NCI-H2029 (cell line): ENCODE measurements at regions not wholly inside any gene's neighbourhood (a gene's known extent, or its start where the extent isn't known, plus 50 kb on each side); places are given as distances from the start of the nearest gene placed in this dataset.

ENCODE experiments used
- DNase-seq: peaks from one replicate; lab custom pipeline; 2025; lab: John Stamatoyannopoulos, UW

DNA sequence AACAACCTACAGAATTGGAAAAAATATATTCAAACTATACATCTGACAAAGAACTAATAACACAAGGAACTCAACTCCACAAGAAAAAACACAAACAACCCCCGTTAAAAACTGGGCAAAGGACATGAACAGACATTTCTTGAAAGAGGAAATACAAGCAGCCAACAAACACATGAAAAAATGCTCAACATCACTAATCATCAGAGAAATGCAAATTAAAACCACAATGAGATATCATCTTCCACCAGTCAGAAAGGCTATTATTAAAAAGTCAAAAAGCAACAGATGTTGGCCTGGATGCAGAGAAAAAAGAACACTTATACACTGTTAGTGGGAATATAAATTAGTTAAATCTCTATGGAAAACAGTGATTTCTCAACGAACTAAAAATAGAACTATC is 82.6 kb upstream of the CCDC91 start:
- DNase-seq = no peak

DNA sequence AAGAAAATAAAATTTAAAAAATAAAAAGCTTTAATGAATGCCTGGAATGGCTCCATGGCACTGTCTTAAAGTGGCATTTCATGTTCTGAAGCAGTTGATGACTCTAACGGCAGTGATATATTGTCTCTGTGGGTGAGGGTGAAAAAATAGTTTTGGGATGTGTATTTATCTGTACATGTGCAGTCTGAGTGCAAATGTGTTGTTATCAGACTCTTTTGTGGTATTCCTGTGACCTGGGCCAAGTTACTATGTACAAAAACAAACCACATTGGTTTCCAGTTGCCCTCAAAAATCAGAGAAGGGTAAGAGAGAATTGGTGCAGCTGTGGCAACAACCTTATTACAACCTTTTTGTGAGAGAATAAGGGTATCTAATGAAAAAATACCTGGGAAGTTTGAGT is 81.7 kb upstream of the CCDC91 start:
- DNase-seq = no peak

DNA sequence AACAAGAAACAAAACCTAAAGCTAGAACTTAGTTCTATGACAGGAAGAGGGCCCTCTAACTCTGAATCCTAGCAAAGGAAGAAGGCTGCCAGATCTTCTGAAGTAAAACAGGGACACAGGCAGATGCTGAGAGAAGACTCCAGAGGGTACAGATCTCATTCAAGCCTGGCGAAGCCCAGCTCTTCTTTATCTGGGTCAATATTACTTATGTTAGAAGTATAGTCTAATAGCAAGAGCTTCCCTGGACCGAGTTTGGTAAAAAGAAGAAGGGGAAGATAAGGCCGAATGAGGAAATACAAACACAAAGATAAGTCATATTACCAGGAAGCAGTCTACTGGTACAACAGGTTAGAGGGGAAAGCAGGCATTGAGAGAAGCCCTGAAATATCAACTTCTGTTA is 79.9 kb upstream of the CCDC91 start:
- DNase-seq = no peak

DNA sequence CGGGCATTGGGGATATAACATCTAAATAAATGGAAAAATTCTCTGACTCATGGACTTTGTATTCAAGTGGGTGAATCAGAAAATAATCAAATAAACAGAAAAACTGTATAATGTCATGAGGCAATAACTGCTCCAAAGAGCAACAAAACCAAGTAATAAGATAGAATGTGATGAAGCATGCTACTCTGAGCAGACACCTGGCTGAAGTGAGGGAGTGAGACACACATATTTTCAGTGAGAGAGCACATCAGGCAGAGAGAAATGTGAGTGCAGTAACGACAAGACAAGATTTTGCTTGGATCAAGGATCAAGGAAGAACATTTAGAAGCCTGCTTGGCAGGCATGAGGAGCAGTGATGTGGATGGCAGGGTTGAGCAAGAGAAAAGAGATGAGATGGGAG is 75.8 kb upstream of the CCDC91 start:
- no peak for DNase-seq

DNA sequence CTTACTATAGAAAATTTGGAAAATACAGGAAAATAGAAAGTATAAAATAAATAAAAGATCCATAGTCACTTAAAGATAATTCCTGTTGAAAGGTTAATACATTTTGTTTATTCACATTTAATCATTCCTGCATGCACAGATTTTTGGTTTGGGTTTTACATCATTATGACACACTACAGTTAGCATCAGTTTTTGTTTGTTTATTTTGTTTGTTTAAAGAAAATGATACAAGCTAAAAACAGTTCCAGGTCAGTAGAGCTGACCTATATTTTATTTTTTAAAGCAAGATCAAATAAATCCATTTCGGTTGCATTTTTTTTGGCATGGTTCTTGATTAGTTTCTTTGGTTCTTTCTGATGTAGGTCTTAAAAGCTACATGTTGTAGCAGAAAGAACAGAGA is 68.8 kb upstream of the CCDC91 start:
- no peak for DNase-seq

DNA sequence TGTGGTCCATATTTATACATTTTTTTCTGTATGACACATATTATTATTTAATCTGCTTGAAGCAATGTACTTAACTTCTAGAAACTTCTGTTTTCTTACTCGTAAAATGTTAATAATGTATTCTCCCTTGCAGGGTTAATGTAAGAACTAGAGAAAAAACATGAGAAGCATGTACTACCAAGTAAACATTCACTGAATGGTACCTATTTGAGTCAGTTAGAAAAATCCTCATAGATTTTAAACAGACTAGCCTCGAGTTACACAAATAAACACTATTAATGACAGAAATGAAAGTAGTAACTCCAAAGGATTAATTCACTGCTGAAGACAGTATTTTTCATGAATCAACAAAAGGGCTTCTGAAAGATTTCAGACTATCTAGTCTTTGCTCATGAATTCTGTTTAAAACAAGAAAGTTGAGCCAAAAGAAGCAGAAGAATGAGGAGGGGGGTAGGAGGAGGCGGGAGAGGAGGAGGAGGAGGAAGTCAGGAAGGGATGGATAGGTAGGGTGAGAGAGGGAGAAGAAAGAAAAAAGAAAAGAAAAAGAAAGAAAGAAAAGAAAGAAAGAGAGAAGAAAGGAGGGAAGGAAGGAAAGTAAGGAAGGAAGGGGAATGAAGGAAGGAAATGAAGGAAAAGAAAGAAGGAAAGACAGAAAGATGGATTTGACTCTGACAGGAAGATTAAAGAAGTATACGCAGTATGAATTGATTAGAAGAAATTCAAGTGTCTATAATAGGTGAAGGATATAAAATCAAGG is 68.2 kb upstream of the CCDC91 start:
- no peak for DNase-seq

DNA sequence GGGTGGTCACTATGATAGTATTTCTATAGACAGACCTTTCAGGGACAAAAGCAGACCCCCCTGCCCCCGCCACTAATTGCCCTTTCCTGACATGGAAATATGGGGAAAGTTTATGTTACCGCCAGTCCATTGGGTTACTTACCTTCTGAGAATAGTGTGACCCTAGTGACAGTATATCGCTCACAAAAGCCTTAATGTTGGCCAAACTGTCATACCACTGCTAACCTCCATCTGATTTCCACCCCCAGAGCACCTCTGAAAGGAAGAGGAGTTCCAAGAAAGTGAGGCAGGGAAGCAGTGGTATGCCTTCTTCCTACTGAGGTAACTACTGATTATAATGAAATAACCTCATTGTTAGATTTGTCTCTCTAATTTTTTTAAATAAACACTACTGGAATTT is 67.5 kb upstream of the CCDC91 start:
- no peak for DNase-seq

DNA sequence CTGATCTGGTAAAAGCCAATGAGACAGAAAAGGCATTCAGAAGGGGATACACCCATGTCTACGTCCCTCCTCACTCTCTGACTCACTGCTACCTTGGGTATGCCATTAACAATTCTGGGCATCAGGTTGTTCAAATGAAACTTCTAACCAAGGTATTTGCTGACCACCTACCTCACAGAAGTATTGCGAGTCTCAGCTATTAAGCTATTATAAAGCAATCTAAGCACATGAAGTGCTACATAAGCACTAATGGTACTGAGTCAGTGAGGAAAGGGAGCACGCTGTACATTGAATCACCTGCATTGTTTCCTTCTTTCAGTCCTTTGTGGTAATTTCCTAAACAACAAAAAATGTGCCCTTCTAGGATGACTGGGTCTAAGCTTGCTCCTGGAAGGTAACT is 62.8 kb upstream of the CCDC91 start:
- DNase-seq = no peak

DNA sequence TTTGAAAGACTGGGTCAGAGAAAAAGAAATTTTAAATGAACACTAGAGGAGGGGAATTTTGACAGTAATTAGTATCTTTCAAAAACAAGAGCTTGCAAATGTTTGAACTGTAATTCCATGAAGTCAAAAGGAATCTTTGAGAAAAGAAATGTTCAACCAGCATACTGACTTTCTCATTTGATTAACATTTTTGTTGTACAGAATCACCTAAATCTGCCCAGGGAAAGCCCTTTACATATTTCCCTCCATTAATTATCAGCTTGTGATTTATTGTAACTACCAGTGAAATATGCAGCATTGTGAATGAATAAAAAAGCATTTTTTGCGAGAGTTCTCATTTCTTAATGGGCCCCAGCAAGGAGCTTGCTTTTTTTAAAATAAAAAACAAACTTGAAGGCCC is 61.2 kb upstream of the CCDC91 start:
- DNase-seq = no peak

DNA sequence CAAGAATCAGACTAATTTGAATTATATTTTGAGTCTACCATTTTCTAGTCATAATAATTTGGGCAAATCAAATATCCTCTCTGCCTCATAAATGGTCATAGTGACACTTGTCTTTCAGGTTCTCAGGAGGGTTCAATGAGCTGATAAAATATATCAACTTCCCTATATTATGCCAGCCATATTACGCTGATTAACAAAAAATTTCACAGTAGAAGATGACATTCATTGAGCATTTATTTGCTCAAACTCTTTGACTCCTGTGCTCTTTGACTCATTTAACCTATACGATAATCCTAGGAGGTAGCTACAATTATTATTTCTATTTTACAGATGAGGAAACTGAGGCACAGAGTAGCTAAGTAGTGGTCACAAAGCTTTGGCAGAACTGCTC is 60.0 kb upstream of the CCDC91 start:
- DNase-seq = no peak

DNA sequence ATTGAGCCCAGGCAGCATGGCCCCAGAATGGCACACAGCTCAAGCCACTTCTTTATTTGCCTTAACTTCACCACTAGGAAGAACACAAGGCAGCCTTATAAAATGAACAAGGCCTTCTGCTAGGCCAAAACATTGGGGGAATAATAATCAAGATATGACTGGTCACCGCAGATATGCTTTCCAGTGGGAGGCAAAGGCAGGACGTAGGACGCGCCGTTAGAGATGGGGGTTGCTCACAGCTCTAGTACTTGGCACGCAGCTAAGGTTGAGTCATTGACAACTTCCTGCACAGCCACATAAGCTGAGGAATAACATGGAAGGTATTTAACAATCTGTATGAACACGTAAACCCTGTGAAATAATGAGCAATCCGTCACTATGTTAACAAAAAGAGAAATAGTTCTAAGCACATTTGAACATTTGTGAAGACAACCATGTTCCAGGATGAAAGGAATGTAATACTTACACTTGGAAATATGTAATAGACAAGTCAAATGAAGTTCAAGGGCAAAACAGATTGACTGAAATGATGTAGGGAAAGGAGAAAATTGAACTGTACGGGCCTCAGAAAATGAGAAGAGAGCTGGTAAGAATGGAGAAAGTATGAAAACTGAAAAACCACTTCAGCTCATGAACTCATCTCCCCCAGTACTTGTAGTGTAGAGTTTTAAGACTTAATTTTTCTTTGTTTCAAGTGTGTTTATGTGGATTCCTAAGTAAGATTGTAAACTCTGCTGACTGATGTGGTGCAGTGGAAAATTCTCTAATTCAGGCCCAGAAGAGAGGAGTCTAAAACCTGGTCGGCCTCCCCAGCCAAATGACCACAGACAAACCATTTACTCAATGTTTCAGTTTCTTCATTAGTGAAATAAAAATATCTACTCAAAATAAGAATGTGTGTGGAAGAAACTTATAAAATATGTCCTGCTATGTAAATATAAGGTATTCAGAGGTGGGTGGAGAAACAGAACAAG is 59.3 kb upstream of the CCDC91 start:
- no peak for DNase-seq

DNA sequence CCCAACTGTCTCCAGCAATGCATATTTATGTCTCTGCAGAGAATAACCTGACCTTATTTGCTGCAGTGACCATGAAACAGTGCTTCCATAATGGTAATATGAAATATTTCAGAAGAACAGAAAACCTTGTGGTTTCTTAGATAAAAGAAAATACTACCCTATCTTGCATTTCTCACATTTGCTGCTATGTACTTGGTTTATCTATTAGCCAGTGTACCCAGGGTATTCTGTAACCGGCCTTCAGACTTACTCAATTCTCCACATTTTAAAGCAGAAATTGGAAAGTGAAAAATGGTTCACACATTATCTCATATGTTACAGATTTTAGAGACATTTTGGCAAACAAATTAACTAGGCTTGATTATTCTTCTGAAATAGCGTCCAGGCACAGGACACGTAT is 57.9 kb upstream of the CCDC91 start:
- DNase-seq = no peak

DNA sequence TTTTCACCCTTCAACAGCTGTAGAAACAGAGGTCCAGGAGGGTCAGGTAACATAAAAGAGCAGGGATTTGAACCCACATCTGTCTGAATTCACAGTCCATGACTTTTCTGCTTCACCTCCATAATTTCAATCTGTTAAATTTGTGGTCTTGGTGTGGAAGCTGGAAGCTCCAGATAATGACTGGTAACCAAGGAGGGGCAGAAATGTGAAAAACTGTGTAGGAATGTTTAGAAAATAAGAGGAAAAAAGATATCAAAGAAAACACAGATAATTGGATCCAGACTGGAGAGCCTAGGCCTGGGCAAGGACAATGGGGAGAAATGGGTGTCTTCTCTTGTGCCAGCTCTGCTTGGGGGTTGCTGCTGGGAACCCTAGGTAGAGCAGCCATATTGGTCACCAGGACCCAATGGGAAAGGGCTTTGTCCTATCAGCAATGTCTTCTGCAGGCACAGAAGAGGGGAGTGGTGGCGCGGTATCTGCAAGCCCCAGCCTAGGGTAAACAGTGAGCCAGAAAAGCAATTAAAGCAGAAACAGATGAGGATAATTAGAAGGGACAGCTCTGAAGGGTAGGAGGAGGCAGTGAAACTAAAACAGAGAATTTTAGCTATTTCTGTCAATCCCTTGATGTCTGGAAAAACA is 54.3 kb upstream of the CCDC91 start:
- no peak for DNase-seq

DNA sequence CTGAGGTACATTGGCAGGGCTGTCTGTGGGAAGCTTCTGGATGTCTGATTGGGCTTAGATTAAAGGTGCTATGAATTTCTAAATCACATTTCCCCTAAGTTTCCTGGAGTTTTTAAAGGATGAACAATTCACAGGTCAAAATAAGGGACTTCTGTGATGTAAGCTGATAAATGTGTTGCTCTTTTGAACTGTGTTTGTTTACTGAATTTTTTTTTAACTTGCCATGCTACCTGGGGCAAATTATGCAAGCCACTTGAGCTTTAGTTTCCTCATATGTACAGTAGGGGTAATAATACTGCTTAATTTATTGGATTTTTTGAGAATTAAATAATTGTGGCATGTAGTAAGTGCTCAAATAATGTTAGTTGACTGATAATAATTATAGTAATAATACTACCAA is 52.8 kb upstream of the CCDC91 start:
- DNase-seq = no peak

DNA sequence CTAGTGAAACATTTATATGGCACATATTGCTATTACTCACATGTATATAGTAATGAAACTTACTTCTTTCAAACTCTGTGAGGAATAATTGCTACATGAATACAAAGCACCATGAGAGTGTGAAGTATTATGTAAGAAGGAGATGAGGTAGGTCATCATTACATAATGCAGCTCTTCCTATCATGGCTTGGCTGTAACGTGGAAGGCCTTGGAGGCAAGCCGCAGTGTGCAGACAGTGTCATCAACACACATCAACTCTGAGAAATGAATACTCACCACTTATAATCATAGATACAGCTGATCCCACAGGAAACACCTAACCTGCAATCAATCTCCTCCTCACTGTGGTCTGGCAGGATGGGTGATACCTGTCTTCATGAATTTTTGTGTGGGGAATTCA is 49.9 kb upstream of the CCDC91 start:
- no peak for DNase-seq
